Large intestine (tissue), 3 donors: ENCODE measurements at regions not wholly inside any gene's neighbourhood (a gene's known extent, or its start where the extent isn't known, plus 50 kb on each side); places are given as distances from the start of the nearest gene placed in this dataset.

ENCODE experiments used
- DNase-seq, 2 donors: peaks; one replicate each; pipeline versions ENCODE4 v3.0.0 to v3.0.0-alpha.2; 2013
- H3K27ac ChIP-seq: one replicate; pipeline ENCODE4 v1.5.1; 2013; ENCODE audit warnings: low read length
- H3K27me3 ChIP-seq: 2 replicates; pipeline ENCODE4 v1.6.1; 2013; ENCODE audit warnings: low read length; ENCODE audit not compliant: control insufficient read depth, insufficient read depth
- H3K36me3 ChIP-seq: 2 replicates; pipeline ENCODE4 v1.6.1; 2013; ENCODE audit warnings: low read length; ENCODE audit not compliant: control insufficient read depth, insufficient read depth
- H3K4me1 ChIP-seq: one replicate; pipeline ENCODE4 v1.6.1; 2013; ENCODE audit warnings: low read length; ENCODE audit not compliant: control insufficient read depth, insufficient read depth
- H3K4me3 ChIP-seq: one replicate; pipeline ENCODE4 v1.5.1; 2013; ENCODE audit warnings: low read length
- H3K9me3 ChIP-seq: one replicate; pipeline ENCODE4 v1.6.1; 2013; ENCODE audit warnings: mild to moderate bottlenecking, low read depth, low read length, moderate library complexity; ENCODE audit not compliant: control insufficient read depth
- WGBS: methylation state at CpG from one replicate; pipeline ENCODE4 v1.1.5; 2013; ENCODE audit warnings: low lambda C conversion rate; ENCODE audit not compliant: insufficient coverage; 5-methylcytosine and 5-hydroxymethylcytosine counted together

DNA sequence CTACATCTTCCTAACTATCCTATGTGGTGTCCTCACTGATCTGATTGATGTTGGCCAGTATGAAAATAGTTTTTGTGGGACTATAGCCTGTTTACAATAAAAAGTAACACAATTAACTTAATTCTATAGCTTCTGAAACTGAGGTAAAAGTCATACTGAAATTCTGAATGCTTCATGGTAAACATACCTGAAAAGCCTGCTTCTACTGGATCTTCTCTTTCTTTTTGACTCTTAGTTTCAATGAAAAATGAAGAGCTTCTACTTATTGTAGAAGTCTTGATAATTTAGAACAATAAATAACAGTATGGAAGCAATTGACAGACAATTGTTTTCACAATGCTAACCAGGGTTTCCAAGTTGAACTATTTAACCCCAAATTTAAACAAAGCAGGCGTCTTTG is 383.9 kb upstream of the MMS22L start:
- no peaks in the 10 kb centered on the region for H3K4me1 ChIP-seq
- WGBS = no CpG with 5 or more reads among the region's 1 CpG
- H3K27me3 ChIP-seq = no peaks in the 10 kb centered on the region
- no peak for DNase-seq
- no peak overlapping the region for H3K4me3 ChIP-seq
- no peak overlapping the region for H3K27ac ChIP-seq
- no peaks in the 10 kb centered on the region for H3K36me3 ChIP-seq
- H3K9me3 ChIP-seq = no peaks in the 10 kb centered on the region

DNA sequence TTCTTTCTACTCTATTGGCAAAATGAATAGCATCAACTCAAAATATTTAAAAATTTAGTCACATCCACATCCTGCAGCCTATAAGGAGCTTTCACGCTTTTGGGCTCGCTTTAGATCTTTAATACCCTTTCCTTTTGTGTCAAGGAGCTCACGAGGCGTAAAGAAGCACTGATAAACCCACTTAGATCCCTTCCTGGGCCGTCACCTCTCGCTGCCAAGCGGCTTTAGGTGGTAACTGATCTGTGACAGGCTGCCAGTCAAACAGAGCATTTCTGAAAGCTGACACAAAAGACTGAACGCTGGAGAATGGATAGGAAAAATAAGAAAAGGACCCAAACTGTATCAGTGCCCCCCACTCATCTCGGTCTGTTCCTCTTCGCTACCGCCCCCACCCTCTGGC is 385.7 kb upstream of the MMS22L start:
- Histone ChIP-seq H3K27ac (no peak overlapping the region), H3K4me1 (no peaks in the 10 kb centered on the region), H3K36me3 (no peaks in the 10 kb centered on the region), H3K4me3 (no peak overlapping the region), H3K9me3 (no peaks in the 10 kb centered on the region), H3K27me3 (no peaks in the 10 kb centered on the region)
- WGBS = 29% methylated on average over 3 of the region's 11 CpGs
- DNase-seq = no peak

DNA sequence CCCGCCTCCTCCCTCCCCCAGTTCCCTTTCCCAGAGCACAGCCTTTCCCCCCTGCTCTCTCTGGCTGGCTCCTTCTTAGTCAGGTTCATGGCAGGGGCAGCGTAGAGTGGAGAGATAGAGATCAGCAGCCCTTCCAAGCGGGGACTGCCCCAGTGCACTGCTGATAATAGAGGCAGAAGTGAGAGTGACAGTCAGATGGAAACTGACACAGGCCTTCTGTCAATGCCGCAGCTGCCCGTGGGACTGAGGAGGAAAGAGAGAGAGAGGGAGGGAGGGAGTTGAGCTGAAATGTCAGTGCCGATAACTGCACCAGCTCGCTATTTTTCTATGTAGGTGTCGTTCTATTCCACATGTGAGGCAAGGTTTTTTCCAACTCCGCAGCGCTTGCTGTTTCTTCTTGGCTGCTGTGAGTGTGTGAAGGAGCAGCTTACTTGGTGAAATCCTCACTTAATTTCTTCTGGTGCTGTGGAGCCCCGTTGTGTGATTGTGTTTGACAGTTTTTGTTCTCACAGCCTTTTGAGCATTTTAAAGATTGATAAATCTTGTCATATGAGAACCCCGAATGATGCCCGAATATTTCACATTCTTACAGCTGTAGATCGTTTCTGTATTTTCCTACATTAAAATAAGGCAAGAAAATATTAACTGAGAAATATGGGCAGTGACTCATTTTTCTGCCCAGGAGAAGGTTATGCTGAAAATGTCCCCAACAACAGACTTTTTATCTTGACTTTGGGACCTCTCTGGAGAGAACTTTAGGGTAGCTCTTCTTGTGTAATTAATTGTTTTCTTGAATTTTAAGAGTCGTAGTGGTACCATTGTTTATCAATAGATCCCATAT is 386.4 kb upstream of the MMS22L start:
- 34% methylated on average over 4 of the region's 15 CpGs for WGBS
- Histone ChIP-seq H3K4me3 (no peak overlapping the region), H3K4me1 (no peaks in the 10 kb centered on the region), H3K27me3 (no peaks in the 10 kb centered on the region), H3K36me3 (no peaks in the 10 kb centered on the region), H3K27ac (no peak overlapping the region), H3K9me3 (no peaks in the 10 kb centered on the region)
- DNase-seq = no peak

DNA sequence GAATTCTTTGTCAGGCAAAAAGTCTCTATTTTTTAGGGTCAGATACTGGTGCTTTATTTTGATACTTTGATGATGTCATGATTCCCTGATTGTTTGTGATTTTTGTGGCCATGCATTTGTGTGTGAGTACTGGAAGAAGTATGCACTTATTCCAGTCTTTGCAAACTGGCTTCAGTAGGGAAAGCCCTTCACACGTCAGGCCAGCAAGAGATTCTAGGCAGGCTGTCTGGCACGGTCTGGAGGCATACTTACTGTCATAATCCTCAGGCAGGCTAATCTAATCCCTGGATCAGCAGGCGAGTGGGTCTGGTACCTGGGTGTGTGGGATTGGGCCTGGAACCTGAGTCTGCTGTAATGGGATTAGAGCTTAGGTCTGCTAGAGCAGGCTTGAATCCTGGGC is 391.8 kb upstream of the MMS22L start:
- DNase-seq = no peak
- Histone ChIP-seq H3K4me3 (no peak overlapping the region), H3K27me3 (no peaks in the 10 kb centered on the region), H3K36me3 (no peaks in the 10 kb centered on the region), H3K4me1 (no peaks in the 10 kb centered on the region), H3K27ac (no peak overlapping the region), H3K9me3 (no peaks in the 10 kb centered on the region)
- WGBS = no CpG with 5 or more reads among the region's 3 CpGs

DNA sequence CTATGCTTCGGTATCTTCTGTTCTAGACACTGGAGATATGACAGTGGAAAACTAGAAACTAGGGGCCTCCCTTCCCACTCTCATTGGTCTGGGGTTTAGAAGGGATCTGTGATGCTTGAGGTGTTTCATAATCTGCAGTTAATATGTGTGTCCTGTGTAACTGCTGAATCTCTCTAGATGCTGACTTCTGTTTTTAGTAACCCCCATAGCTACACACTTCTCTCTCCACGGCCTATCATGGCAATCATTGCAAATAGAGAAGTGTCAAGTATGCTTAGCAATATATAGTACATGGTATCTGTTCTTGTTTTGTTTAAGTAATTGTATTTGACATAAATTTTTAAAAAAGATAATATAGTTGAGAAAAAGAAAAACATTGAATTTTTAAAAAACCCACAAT is 394.6 kb upstream of the MMS22L start:
- Histone ChIP-seq H3K4me3 (no peak overlapping the region), H3K9me3 (no peaks in the 10 kb centered on the region), H3K27me3 (no peaks in the 10 kb centered on the region), H3K4me1 (no peaks in the 10 kb centered on the region), H3K27ac (no peak overlapping the region), H3K36me3 (no peaks in the 10 kb centered on the region)
- 100% methylated on average over 1 of the region's 2 CpGs for WGBS
- no peak for DNase-seq

DNA sequence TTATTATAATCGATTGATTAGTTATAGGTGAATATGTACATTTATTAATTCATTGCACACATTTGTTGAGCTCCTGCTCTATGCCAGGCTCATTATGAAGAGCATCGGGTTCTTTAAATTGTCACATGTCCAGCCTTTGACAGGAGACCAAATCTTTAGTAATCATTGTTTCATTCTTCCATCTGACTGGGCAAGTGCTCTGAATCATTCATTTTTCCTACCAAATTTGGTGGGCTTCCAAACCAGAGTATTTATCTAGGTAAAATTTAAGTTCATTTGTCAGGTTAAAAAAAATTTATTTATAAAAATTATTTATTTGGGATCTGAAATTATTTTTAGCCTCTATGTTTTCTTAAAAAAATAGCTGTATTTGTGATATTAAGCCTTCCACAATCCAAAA is 404.9 kb upstream of the MMS22L start:
- H3K27ac ChIP-seq = no peak overlapping the region
- DNase-seq = no peak
- H3K27me3 ChIP-seq = no peaks in the 10 kb centered on the region
- no CpG with 5 or more reads among the region's 2 CpGs for WGBS
- H3K9me3 ChIP-seq = no peaks in the 10 kb centered on the region
- H3K4me3 ChIP-seq = no peak overlapping the region
- H3K36me3 ChIP-seq = no peaks in the 10 kb centered on the region
- no peaks in the 10 kb centered on the region for H3K4me1 ChIP-seq

DNA sequence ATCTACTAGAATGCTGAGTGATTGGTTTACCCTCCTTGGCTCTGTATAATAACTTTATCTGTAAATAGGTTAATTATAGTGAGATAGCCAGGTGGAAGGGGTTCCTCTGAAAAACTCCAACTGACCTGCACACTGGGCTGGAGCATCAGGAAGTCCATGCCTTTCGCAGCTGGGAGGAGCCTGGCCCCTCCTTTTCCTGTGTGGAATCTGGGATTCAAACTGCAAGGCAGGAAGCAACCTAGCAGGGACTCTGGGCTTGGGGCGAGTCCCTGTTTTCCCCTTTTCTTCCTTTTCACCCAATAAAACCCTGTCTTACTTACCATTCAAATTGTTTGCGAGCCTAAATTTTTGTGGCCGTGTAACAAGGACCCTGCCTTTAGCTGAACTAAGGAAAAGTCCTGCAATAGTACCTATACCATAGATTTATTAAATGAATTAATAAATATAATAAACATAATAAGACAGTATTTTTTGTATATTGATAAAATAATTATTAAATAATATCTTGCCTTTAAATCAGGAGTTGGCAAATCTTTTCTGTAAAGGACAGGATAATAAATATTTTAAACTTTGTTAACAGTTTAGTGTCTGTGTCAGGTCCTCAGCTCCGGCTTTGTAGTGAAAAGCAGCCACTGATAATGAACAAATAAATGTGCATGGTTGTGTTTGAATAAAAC is 406.2 kb upstream of the MMS22L start:
- WGBS = 100% methylated on average over 1 of the region's 5 CpGs
- Histone ChIP-seq H3K4me3 (no peak overlapping the region), H3K27me3 (no peaks in the 10 kb centered on the region), H3K27ac (no peak overlapping the region), H3K4me1 (no peaks in the 10 kb centered on the region), H3K36me3 (no peaks in the 10 kb centered on the region), H3K9me3 (no peaks in the 10 kb centered on the region)
- no peak for DNase-seq

DNA sequence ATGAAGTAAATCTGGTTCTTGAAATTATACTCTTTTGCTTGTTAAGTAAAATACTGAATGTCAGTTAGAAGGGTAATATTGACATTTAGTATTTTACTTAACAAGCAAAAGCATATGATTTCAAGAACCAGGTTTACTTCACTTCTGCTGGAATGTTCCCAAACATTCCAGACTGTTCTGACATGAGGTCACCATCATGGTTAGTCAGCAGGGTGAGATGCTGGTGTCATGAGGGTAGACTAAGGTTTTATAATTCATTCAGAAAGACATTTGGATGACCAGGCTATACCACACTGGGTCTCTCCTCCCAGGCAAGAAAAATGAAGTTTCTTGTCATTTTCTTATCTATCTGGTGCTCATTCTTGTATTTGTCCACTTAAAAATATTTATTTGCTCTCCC is 414.4 kb upstream of the MMS22L start:
- DNase-seq = no peak
- Histone ChIP-seq H3K36me3 (no peaks in the 10 kb centered on the region), H3K4me1 (no peaks in the 10 kb centered on the region), H3K4me3 (no peak overlapping the region), H3K27ac (no peak overlapping the region), H3K27me3 (no peaks in the 10 kb centered on the region), H3K9me3 (no peaks in the 10 kb centered on the region)

DNA sequence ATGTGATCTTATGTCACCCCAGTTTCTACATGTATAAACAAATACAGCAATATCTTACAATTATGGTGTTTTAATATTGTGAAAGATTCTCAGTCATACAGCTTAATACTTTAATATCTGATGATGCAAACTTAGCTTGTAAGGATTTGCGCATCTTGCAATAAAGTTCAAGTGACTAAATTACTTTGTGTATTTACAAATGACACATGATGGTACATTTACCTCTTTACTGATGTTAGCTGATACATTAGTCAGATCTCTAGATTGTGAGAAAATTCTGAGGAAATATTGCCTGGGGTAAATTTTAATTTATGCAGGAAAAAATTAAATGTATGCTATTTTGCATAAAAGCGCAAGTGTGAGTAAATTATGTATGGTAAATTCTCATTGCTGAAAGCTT is 418.8 kb upstream of the MMS22L start:
- Histone ChIP-seq H3K27me3 (no peaks in the 10 kb centered on the region), H3K36me3 (no peaks in the 10 kb centered on the region), H3K27ac (no peak overlapping the region), H3K4me3 (no peak overlapping the region), H3K9me3 (no peaks in the 10 kb centered on the region), H3K4me1 (no peaks in the 10 kb centered on the region)
- no peak for DNase-seq
- WGBS = 100% methylated on average over 1 of the region's 2 CpGs

DNA sequence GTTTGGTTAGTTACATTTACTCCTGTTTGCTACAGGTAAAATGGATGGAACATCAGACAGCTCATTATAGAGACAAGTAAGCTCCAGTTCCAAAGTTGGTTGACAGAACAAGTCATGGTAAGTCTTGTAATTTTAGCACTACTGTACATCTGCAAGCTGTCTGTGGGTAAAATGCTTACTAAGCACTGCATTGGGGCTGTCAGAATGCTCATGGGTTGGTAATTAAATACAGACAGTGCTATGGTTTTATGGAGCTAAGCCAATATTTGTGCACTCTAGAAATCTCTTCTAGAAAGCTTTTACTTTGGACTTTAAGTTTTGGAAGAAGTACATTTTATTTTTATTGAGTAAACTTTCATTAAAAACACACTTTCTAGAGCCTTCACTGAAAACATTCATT is 419.2 kb upstream of the MMS22L start:
- no peaks in the 10 kb centered on the region for H3K4me1 ChIP-seq
- H3K27me3 ChIP-seq = no peaks in the 10 kb centered on the region
- H3K4me3 ChIP-seq = no peak overlapping the region
- no peaks in the 10 kb centered on the region for H3K36me3 ChIP-seq
- no peak overlapping the region for H3K27ac ChIP-seq
- H3K9me3 ChIP-seq = no peaks in the 10 kb centered on the region
- no peak for DNase-seq

DNA sequence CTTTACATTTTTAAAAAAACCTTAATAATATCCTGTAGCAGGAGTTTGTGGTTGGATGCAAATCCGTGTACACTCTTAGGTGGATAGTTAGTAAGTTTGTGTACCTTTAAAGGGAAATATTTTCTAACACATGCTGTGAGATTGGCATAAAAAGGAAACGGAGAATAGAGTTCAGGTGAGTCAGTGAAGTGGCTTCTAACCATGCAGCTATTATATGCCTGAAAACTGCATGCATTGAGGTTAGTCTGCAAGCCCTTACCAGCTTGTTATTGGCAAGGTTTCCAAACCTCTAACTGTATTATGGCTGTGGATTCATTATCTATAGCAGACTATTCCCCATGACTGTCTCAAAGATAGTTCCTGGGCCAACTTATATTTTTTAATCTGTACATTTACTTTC is 420.6 kb upstream of the MMS22L start:
- no peaks in the 10 kb centered on the region for H3K27me3 ChIP-seq
- H3K4me3 ChIP-seq = no peak overlapping the region
- WGBS = no CpG with 5 or more reads among the region's 2 CpGs
- no peak for DNase-seq
- H3K36me3 ChIP-seq = no peaks in the 10 kb centered on the region
- no peaks in the 10 kb centered on the region for H3K9me3 ChIP-seq
- H3K27ac ChIP-seq = no peak overlapping the region
- no peaks in the 10 kb centered on the region for H3K4me1 ChIP-seq
